GOT3 (cell line): ENCODE measurements at regions not wholly inside any gene's neighbourhood (a gene's known extent, or its start where the extent isn't known, plus 50 kb on each side); places are given as distances from the start of the nearest gene placed in this dataset.

Source experiments
- DNase-seq: peaks from one replicate; lab custom pipeline; 2025; ENCODE audit warnings: mixed read lengths; lab: John Stamatoyannopoulos, UW

GRCh38 chr18:77985526-77986281 lies 736.1 kb downstream of the GALR1 start:
- DNase-seq, result no peak

- no peak for DNase-seq
These were observed 740.5 kb downstream of the GALR1 start for GRCh38 chr18:77990131-77990530.

- DNase-seq, result no peak
These were observed 741.3 kb downstream of the GALR1 start for GRCh38 chr18:77990901-77991300.

- no peak for DNase-seq
These were observed 742.4 kb downstream of the GALR1 start for GRCh38 chr18:77992057-77992456.

- no peak for DNase-seq
These were observed 743.7 kb downstream of the GALR1 start for GRCh38 chr18:77993188-77993981.

GRCh38 chr18:77995593-77995992 lies 745.9 kb downstream of the GALR1 start:
- no peak for DNase-seq

GRCh38 chr18:77996737-77997136 lies 747.1 kb downstream of the GALR1 start:
- no peak for DNase-seq

GRCh38 chr18:78001811-78002210 lies 752.2 kb downstream of the GALR1 start:
- DNase-seq, result no peak

GRCh38 chr18:78006006-78006773 lies 756.5 kb downstream of the GALR1 start:
- DNase-seq, result no peak

GRCh38 chr18:78006774-78007260 lies 757.2 kb downstream of the GALR1 start:
- DNase-seq, result no peak

GRCh38 chr18:78010363-78010762 lies 760.7 kb downstream of the GALR1 start:
- DNase-seq, result no peak

- no peak for DNase-seq
These were observed 768.2 kb downstream of the GALR1 start for GRCh38 chr18:78017869-78018268.

GRCh38 chr18:78021196-78021595 lies 771.5 kb downstream of the GALR1 start:
- no peak for DNase-seq

- no peak for DNase-seq
These were observed 781.9 kb downstream of the GALR1 start for GRCh38 chr18:78031589-78031988.

GRCh38 chr18:78031991-78032390 lies 782.3 kb downstream of the GALR1 start:
- DNase-seq, result no peak

- DNase-seq, result no peak
These were observed 782.9 kb downstream of the GALR1 start for GRCh38 chr18:78032574-78032973.

GRCh38 chr18:78034755-78035154 lies 785.1 kb downstream of the GALR1 start:
- DNase-seq, result no peak

- no peak for DNase-seq
These were observed 791.6 kb downstream of the GALR1 start for GRCh38 chr18:78041218-78041617.

- no peak for DNase-seq
These were observed 797.0 kb downstream of the GALR1 start for GRCh38 chr18:78046631-78047030.

GRCh38 chr18:78049281-78049680 lies 799.6 kb downstream of the GALR1 start:
- DNase-seq, result no peak

GRCh38 chr18:78054801-78055200 lies 805.2 kb downstream of the GALR1 start:
- no peak for DNase-seq

GRCh38 chr18:78056011-78056410 lies 806.4 kb downstream of the GALR1 start:
- DNase-seq, result no peak
